Thoracic aorta (tissue), 2 donors: ENCODE measurements at regions not wholly inside any gene's neighbourhood (a gene's known extent, or its start where the extent isn't known, plus 50 kb on each side); places are given as distances from the start of the nearest gene placed in this dataset.

Experiments
- ATAC-seq: fragments of 150-250 bp; one replicate; pipeline ENCODE4 v1.8.0; 2017; ENCODE audit warnings: low read depth; ENCODE audit not compliant: insufficient number of reproducible peaks, low FRiP score
- DNase-seq: peaks from one replicate; pipeline ENCODE4 v3.0.0-alpha.2; 2020; ENCODE audit warnings: low spot score
- H3K27ac ChIP-seq, 2 donors: fragments of 200-600 bp; sonication (generic); 1 replicate in 1 of 2; 2 replicates in 1 of 2; pipeline ENCODE4 v1.5.1; 2016; ENCODE audit warnings: mild to moderate bottlenecking in 2 of 2, moderate library complexity in 2 of 2
- H3K27me3 ChIP-seq: fragments of 200-600 bp; sonication (generic); replicated peaks from 2 replicates; pipeline ENCODE4 v1.6.0; 2016; ENCODE audit warnings: mild to moderate bottlenecking; ENCODE audit not compliant: insufficient read depth
- H3K36me3 ChIP-seq: fragments of 200-600 bp; sonication (generic); one replicate; pipeline ENCODE4 v1.5.1; 2016
- H3K4me1 ChIP-seq, 2 donors: fragments of 200-600 bp; sonication (generic); 1 replicate in 1 of 2; 2 replicates in 1 of 2; pipeline versions ENCODE4 v1.5.1 to v1.6.0; 2016; ENCODE audit warnings: low read depth in 2 of 2, mild to moderate bottlenecking in 1 of 2; ENCODE audit not compliant: control insufficient read depth in 1 of 2
- H3K4me3 ChIP-seq: fragments of 200-600 bp; sonication (generic); 2 replicates; pipeline ENCODE4 v1.5.1; 2016; ENCODE audit warnings: mild to moderate bottlenecking
- H3K9me3 ChIP-seq: fragments of 200-600 bp; sonication (generic); 2 replicates; pipeline ENCODE4 v1.5.1; 2016
- TF ChIP-seq, protein P1 (sequence below): fragments of 200-600 bp; sonication (generic); IDR thresholded peaks from one replicate; pipeline ENCODE4 v1.5.1; 2019; ENCODE audit warnings: antibody characterized with exemption

DNA sequence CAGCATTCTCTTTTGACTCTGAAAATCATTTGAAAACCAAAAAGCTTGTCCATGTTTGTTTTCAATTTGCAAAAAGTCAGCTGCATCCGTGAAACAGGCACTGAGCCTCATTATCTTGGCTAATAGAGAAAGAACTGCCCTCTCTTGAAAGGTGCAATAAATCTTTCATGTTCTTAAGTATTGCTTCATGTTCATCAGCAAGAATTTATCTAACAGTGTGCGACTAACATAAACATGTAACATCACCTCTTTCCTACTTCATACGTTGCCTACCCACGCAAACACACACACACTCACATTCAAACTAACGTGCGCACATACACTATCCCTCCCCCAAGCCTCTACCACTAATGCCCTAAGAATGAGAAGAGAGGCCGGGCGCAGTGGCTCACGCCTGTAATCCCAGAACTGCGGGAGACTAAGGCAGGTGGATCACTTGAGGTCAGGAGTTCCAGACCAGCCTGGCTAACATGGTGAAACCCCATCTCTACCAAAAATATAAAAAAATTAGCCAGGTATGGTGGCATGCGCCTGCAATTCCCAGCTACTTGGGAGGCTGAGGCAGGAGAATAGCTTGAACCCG is 629.7 kb upstream of the ZNF608 start:
- H3K36me3 ChIP-seq, result no peaks in the 10 kb centered on the region
- no peak for ATAC-seq

DNA sequence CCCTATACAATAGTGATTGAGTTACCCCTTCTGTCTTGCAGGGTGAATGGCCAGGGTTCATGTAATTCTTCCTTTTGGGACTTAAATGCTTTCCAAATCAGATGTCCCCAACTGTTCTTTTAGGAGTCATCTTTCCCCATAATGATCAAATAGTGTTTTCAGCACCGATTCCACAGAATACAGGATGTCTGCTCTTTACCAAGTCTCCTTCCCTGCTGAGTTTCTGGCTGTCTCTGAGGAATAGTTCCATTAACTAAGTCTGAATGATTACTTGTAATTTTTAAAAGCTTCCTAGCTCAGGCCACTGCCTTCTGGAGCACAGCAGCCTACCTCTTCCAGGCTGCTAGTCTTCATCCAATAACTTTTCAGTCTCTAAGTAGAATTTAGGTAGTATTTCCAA is 630.7 kb upstream of the ZNF608 start:
- Histone ChIP-seq H3K27me3 (no peaks in the 10 kb centered on the region), H3K9me3 (no peaks in the 10 kb centered on the region), H3K27ac (no peak overlapping the region), H3K4me3 (no peak overlapping the region), H3K36me3 (no peaks in the 10 kb centered on the region), H3K4me1 (no peaks in the 10 kb centered on the region)
- DNase-seq (no peak), ATAC-seq (no peak)
- TF ChIP-seq, protein P1, sequence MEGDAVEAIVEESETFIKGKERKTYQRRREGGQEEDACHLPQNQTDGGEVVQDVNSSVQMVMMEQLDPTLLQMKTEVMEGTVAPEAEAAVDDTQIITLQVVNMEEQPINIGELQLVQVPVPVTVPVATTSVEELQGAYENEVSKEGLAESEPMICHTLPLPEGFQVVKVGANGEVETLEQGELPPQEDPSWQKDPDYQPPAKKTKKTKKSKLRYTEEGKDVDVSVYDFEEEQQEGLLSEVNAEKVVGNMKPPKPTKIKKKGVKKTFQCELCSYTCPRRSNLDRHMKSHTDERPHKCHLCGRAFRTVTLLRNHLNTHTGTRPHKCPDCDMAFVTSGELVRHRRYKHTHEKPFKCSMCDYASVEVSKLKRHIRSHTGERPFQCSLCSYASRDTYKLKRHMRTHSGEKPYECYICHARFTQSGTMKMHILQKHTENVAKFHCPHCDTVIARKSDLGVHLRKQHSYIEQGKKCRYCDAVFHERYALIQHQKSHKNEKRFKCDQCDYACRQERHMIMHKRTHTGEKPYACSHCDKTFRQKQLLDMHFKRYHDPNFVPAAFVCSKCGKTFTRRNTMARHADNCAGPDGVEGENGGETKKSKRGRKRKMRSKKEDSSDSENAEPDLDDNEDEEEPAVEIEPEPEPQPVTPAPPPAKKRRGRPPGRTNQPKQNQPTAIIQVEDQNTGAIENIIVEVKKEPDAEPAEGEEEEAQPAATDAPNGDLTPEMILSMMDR, result no peak

More for the DNA sequence above, 629.7 kb upstream of the ZNF608 start:
- Histone ChIP-seq H3K27me3 (no peaks in the 10 kb centered on the region), H3K4me3 (no peak overlapping the region), H3K27ac (no peak overlapping the region), H3K9me3 (no peaks in the 10 kb centered on the region), H3K4me1 (no peaks in the 10 kb centered on the region)
- TF ChIP-seq, protein P1, result no peak
- no peak for DNase-seq

DNA sequence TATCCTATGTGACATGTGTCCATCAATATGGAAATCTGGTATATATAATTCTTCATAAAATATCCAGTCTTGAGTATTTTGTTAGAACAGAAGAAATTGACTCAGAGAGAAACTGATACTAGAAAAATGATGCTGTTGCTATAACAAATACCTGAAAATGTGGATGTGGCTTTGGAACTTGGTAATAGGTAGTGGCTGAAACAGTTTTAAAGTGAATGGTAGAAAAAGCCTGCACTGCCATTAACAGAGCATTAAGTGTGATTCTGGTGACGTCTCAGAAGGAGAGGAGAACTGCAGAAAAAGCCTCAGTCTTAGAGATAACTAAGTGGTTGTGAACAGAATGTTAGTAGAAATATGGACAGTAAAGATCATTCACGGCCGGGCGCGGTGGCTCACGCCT is 634.9 kb upstream of the ZNF608 start:
- H3K4me1 ChIP-seq, result no peaks in the 10 kb centered on the region
- no peaks in the 10 kb centered on the region for H3K9me3 ChIP-seq
- no peaks in the 10 kb centered on the region for H3K36me3 ChIP-seq
- TF ChIP-seq, protein P1, result no peak
- no peak overlapping the region for H3K27ac ChIP-seq
- no peaks in the 10 kb centered on the region for H3K27me3 ChIP-seq
- no peak for ATAC-seq
- no peak overlapping the region for H3K4me3 ChIP-seq
- DNase-seq, result no peak

DNA sequence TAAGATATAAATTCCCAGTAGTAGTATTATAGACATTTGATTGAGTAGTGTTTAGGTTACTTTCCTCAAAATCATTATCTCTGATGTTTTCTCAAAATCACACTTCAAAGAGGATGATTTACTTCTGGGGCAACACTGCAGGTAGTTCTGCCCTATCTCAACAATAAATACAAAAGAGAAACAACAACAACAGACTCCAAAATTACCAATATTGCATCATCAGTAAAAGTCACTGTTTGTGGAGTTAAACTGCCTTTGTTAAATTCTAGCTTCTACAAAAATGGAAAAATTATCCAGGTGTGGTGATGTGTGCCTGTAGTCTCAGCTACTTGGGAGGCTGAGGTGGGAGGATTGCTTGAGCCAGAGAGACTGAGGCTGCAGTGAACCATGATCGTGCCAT is 637.6 kb upstream of the ZNF608 start:
- Histone ChIP-seq H3K9me3 (no peaks in the 10 kb centered on the region), H3K36me3 (no peaks in the 10 kb centered on the region), H3K27ac (no peak overlapping the region), H3K27me3 (no peaks in the 10 kb centered on the region), H3K4me1 (no peaks in the 10 kb centered on the region), H3K4me3 (no peak overlapping the region)
- no peak for DNase-seq
- TF ChIP-seq, protein P1, result no peak
- ATAC-seq, result no peak

DNA sequence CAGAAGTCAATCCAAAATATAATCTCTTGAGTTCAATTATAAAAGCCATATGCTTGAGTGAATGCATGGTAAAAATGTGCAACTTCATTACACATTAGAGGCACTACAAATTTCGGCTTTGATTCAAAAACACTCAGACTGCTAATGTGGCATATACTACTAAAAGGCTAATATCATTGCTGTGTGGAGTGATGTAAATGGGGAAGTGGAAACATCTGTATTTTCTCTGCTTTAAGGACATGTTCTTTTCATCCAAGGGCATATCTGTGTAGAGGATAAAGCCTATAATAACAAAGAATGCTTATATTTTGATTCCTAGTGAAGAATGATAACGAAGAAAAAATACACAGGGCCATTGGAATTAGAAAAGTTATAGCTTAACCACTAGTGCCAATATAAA is 643.9 kb upstream of the ZNF608 start:
- Histone ChIP-seq H3K27ac (no peak overlapping the region), H3K9me3 (no peaks in the 10 kb centered on the region), H3K4me1 (no peaks in the 10 kb centered on the region), H3K27me3 (no peaks in the 10 kb centered on the region), H3K4me3 (no peak overlapping the region), H3K36me3 (no peaks in the 10 kb centered on the region)
- no peak for ATAC-seq
- TF ChIP-seq, protein P1, result no peak
- DNase-seq, result no peak
